ENCODE measurements at regions not wholly inside any gene's neighbourhood (a gene's known extent, or its start where the extent isn't known, plus 50 kb on each side); places are given as distances from the start of the nearest gene placed in this dataset.
"Not testable (repeated sequence)": the region's sequence is repeated elsewhere in the genome, so short reads cannot be mapped to it uniquely, and the experiment has no call there.

- Mint-ChIP-seq H3K9me3 (no peaks in the 10 kb centered on the region), H3K36me3 (no peaks in the 10 kb centered on the region), H3K27ac (no peak overlapping the region)
- no peak for DNase-seq (ENCODE audit: low spot score in 2 of 2)
- ATAC-seq, result no peak
Measured at GRCh38 chr2:234795272-234795920, 156.4 kb upstream of the SH3BP4 start.

- no peak for DNase-seq (ENCODE audit: low spot score in 2 of 2)
- H3K9me3 Mint-ChIP-seq, result no peaks in the 10 kb centered on the region
- no peak overlapping the region for H3K27ac Mint-ChIP-seq
- H3K36me3 Mint-ChIP-seq, result no peaks in the 10 kb centered on the region
- no peak for ATAC-seq
Measured at GRCh38 chr2:234794866-234795265, 157.0 kb upstream of the SH3BP4 start.

- ATAC-seq, result no peak
- DNase-seq (ENCODE audit: low spot score in 2 of 2), result no peak
- Mint-ChIP-seq H3K9me3 (no peaks in the 10 kb centered on the region), H3K36me3 (no peaks in the 10 kb centered on the region), H3K27ac (no peak overlapping the region)
Measured at GRCh38 chr2:234793212-234793785, 158.5 kb upstream of the SH3BP4 start.

DNA sequence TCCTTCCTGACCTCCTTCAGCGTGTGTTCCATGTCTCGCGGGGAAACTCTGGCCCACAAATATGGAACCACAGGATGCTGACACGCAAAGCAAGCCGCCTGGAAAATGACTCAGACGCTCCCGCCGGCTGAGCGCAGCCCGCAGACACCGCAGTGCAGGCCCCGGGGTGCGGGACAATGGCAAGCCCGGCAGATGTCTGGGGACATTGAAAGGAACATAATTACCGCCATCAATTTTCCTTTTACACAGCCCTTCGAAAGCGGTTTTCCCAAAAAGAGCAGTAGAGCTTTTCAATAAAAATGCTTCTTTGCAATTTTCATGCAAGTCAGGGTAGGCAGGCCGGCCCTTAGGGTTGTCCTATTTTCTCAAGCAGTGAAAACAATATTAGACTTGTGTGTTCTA is 159.2 kb upstream of the SH3BP4 start:
- Mint-ChIP-seq H3K36me3 (no peaks in the 10 kb centered on the region), H3K27ac (no peak overlapping the region), H3K9me3 (no peaks in the 10 kb centered on the region)
- no peak for DNase-seq (ENCODE audit: low spot score in 2 of 2)
- no peak for ATAC-seq

GRCh38 chr2:234792096-234792495 is 159.7 kb upstream of the SH3BP4 start:
- not testable (repeated sequence) for DNase-seq (ENCODE audit: low spot score in 2 of 2); H3K36me3 Mint-ChIP-seq; H3K9me3 Mint-ChIP-seq; ATAC-seq; H3K27ac Mint-ChIP-seq

DNA sequence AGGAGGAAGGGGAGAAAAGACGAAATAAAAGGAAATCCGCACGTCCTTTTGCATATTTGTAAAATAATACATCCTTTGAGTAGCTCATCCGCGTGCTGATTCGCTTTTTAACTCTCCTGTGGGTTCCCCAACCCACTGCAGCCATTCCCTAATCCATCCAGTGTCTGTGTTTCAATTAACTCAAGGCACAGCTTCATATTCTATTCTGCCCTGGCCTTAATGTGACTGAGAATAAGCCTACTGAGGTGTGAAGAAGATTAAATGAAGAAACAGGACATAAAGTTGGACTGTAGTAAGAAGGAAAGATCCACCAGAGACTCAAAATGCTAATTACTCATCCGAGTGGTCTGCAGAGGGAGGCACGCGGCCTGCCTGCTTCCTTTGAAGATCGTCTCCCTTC is 161.4 kb upstream of the SH3BP4 start:
- H3K27ac Mint-ChIP-seq, result no peak overlapping the region
- ATAC-seq (no peak), DNase-seq (ENCODE audit: low spot score in 2 of 2) (no peak)
- no peaks in the 10 kb centered on the region for H3K36me3 Mint-ChIP-seq
- H3K9me3 Mint-ChIP-seq, result no peaks in the 10 kb centered on the region

DNA sequence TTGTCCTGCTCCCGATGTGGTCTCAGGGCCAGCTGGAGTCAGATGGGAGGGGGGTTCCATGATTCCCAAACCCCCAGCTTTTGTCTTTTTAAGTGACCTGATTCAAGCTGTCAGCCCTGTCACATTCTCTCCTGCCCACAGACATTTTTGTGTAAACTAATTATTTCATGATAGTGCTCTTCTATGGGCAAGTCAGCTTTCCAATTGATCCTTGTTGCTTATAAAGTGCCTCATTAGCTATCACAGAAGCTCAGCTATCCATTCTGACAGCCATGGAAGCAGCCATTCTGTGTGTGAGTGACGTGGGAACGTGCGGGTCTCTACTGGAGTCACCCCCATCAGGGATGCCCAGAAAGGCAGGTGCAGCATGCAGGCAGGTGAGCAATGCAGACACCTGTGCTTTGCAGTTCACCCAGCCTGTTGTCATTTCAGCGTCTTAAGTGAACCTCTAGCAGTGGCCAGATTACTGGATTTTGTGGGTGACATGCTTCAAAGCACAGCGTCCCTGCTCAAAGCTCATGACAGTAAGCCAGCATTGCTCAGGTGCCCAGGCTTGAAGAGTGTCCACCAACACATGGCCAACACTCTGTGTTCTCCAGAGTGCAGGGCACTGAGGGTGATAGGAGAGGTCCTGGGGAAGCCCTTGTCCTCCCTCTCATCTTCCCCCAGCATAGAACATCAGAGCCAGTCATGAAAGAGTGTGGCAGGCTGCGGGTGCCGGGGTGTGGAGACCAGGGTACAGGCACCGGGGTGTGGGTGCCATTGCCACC is 162.1 kb upstream of the SH3BP4 start:
- no peaks in the 10 kb centered on the region for H3K36me3 Mint-ChIP-seq
- no peak for ATAC-seq
- no peak overlapping the region for H3K27ac Mint-ChIP-seq
- no peak for DNase-seq (ENCODE audit: low spot score in 2 of 2)
- no peaks in the 10 kb centered on the region for H3K9me3 Mint-ChIP-seq

DNA sequence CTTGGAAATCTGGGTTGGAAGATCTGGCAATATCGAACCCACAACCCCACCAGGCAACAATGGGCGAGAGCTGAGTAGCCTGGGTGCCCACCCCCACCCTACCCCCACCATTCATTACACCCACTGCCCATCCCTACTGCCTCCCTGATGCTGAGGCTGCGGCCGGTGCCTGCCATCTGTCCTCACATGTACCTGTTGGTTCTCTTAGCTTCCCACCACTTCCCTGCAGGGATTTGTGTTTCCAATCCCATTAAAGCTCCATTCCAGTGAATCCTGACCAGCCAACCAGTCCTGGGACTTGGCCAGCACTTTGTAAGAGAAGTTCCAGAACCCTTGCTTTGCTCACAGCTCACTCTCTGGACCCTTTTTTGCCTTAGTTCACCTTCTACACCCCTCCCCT is 163.0 kb upstream of the SH3BP4 start:
- no peak for DNase-seq (ENCODE audit: low spot score in 2 of 2)
- H3K27ac Mint-ChIP-seq, result no peak overlapping the region
- peaks cover 4 to 6% of the 10 kb centered on the region in 2 donors for H3K36me3 Mint-ChIP-seq
- H3K9me3 Mint-ChIP-seq, result peaks cover 7 to 8% of the 10 kb centered on the region in 2 donors
- ATAC-seq, result no peak

DNA sequence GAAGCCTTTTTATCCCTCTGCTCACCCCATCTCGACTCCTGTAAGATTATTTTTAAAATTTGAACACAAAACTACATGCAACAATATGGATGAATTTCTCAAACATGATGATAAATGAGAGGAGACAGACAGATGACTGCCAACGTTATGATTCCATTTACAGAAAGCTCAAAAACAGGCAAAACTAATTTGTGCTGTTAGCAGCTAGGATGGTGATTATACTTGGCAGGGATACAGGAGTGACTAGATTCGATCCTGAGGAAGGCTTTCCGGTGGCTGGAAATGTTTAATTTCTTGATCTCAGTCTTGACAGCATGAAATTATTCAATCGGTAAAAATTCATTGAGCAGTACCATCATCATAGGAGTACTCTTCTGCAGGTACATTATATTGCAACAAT is 163.4 kb upstream of the SH3BP4 start:
- H3K9me3 Mint-ChIP-seq, result peaks cover 11 to 12% of the 10 kb centered on the region in 2 donors
- ATAC-seq (no peak), DNase-seq (ENCODE audit: low spot score in 2 of 2) (no peak)
- H3K36me3 Mint-ChIP-seq, result peaks cover 7 to 10% of the 10 kb centered on the region in 2 donors
- H3K27ac Mint-ChIP-seq, result no peak overlapping the region

- Mint-ChIP-seq H3K36me3 (peaks cover 7 to 10% of the 10 kb centered on the region in 2 donors), H3K27ac (no peak overlapping the region), H3K9me3 (peaks cover 19 to 23% of the 10 kb centered on the region in 2 donors)
- DNase-seq (ENCODE audit: low spot score in 2 of 2) (no peak), ATAC-seq (no peak)
Measured at GRCh38 chr2:234787114-234787513, 164.7 kb upstream of the SH3BP4 start.

- ATAC-seq (no peak), DNase-seq (ENCODE audit: low spot score in 2 of 2) (no peak)
- no peak overlapping the region for H3K27ac Mint-ChIP-seq
- peaks cover 0 to 4% of the 10 kb centered on the region in 2 donors for H3K9me3 Mint-ChIP-seq
- no peaks in the 10 kb centered on the region for H3K36me3 Mint-ChIP-seq
Measured at GRCh38 chr2:234773764-234774409, 177.9 kb upstream of the SH3BP4 start.

- ATAC-seq (no peak), DNase-seq (ENCODE audit: low spot score in 2 of 2) (no peak)
- no peaks in the 10 kb centered on the region for H3K36me3 Mint-ChIP-seq
- peaks cover 0 to 4% of the 10 kb centered on the region in 2 donors for H3K9me3 Mint-ChIP-seq
- no peak overlapping the region for H3K27ac Mint-ChIP-seq
Measured at GRCh38 chr2:234773129-234773528, 178.7 kb upstream of the SH3BP4 start.

GRCh38 chr2:234772733-234773060 is 179.1 kb upstream of the SH3BP4 start:
- peaks cover 0 to 4% of the 10 kb centered on the region in 2 donors for H3K9me3 Mint-ChIP-seq
- DNase-seq (ENCODE audit: low spot score in 2 of 2) (no peak), ATAC-seq (no peak)
- no peaks in the 10 kb centered on the region for H3K36me3 Mint-ChIP-seq
- no peak overlapping the region for H3K27ac Mint-ChIP-seq

- no peaks in the 10 kb centered on the region for H3K36me3 Mint-ChIP-seq
- ATAC-seq, result no peak
- H3K27ac Mint-ChIP-seq, result no peak overlapping the region
- DNase-seq (ENCODE audit: low spot score in 2 of 2), result no peak
- peaks cover 0 to 4% of the 10 kb centered on the region in 2 donors for H3K9me3 Mint-ChIP-seq
Measured at GRCh38 chr2:234771980-234772732, 179.7 kb upstream of the SH3BP4 start.

- no peaks in the 10 kb centered on the region for H3K36me3 Mint-ChIP-seq
- ATAC-seq (no peak), DNase-seq (ENCODE audit: low spot score in 2 of 2) (no peak)
- no peak overlapping the region for H3K27ac Mint-ChIP-seq
- no peaks in the 10 kb centered on the region for H3K9me3 Mint-ChIP-seq
Measured at GRCh38 chr2:234771176-234771575, 180.6 kb upstream of the SH3BP4 start.

GRCh38 chr2:234770715-234771141 is 181.1 kb upstream of the SH3BP4 start:
- ATAC-seq (no peak), DNase-seq (ENCODE audit: low spot score in 2 of 2) (no peak)
- Mint-ChIP-seq H3K9me3 (no peaks in the 10 kb centered on the region), H3K27ac (no peak overlapping the region), H3K36me3 (no peaks in the 10 kb centered on the region)

GRCh38 chr2:234770031-234770506 is 181.7 kb upstream of the SH3BP4 start:
- Mint-ChIP-seq H3K9me3 (no peaks in the 10 kb centered on the region), H3K36me3 (no peaks in the 10 kb centered on the region), H3K27ac (peak overlapping the region in 1 of 2 donors; percentile 44)
- ATAC-seq (no peak), DNase-seq (ENCODE audit: low spot score in 2 of 2) (no peak)

Data from activated naive CD4-positive, alpha-beta T cell treated with anti-CD3 and anti-CD28 coated beads, Interleukin-2, amount 50 U/mL, for 72 hours (primary cell).